ENCODE measurements at regions not wholly inside any gene's neighbourhood (a gene's known extent, or its start where the extent isn't known, plus 50 kb on each side); places are given as distances from the start of the nearest gene placed in this dataset.

GRCh38 chr13:110073982-110074381 lies 233.0 kb downstream of the COL4A1 start:
- no peaks in the 10 kb centered on the region for H3K36me3 ChIP-seq
- TF ChIP-seq POLR2A (IDR thresholded peaks at IDR 0.05) (no peak), POLR2AphosphoS5 (IDR thresholded peaks at IDR 0.05) (no peak), CTCF (IDR thresholded peaks at IDR 0.05) (no peak), EP300 (IDR thresholded peaks at IDR 0.05; ENCODE audit: low read depth) (no peak)
- no peak for DNase-seq
- H3K9me3 ChIP-seq: no peaks in the 10 kb centered on the region
- H3K4me1 ChIP-seq: no peaks in the 10 kb centered on the region
- H3K4me3 ChIP-seq: no peak overlapping the region
- H3K27me3 ChIP-seq: no peaks in the 10 kb centered on the region
- intact Hi-C loops (cut with DNase I; ENCODE audit: low total_unique reads): no loop called here
- WGBS, 2 donors (ENCODE audit: low coverage in 1 of 2): 70 to 74% methylated on average over 5 to 6 of the region's 6 CpGs
- H3K27ac ChIP-seq: no peak overlapping the region
- in situ Hi-C loops (cut with MboI; ENCODE audit: low pct_ligation_motif_present in 1 of 4, low pct_unique_long_range_greater_than_20kb in 1 of 4, low sequenced_read_pairs in 3 of 4): no loop called here

GRCh38 chr13:110070511-110071120 lies 236.3 kb downstream of the COL4A1 start:
- no peaks in the 10 kb centered on the region for H3K27me3 ChIP-seq
- DNase-seq: no peak
- H3K36me3 ChIP-seq: no peaks in the 10 kb centered on the region
- TF ChIP-seq POLR2AphosphoS5 (IDR thresholded peaks at IDR 0.05) (no peak), CTCF (IDR thresholded peaks at IDR 0.05) (no peak), EP300 (IDR thresholded peaks at IDR 0.05; ENCODE audit: low read depth) (no peak), POLR2A (IDR thresholded peaks at IDR 0.05) (no peak)
- H3K9me3 ChIP-seq: no peaks in the 10 kb centered on the region
- no peaks in the 10 kb centered on the region for H3K4me1 ChIP-seq
- H3K27ac ChIP-seq: no peak overlapping the region
- 65 to 67% methylated on average over 9 of the region's 9 CpGs for WGBS, 2 donors (ENCODE audit: low coverage in 1 of 2)
- H3K4me3 ChIP-seq: no peak overlapping the region
- intact Hi-C loops (cut with DNase I; ENCODE audit: low total_unique reads): no loop called here
- in situ Hi-C loops (cut with MboI; ENCODE audit: low pct_ligation_motif_present in 1 of 4, low pct_unique_long_range_greater_than_20kb in 1 of 4, low sequenced_read_pairs in 3 of 4): no loop called here

GRCh38 chr13:110070046-110070445 lies 236.9 kb downstream of the COL4A1 start:
- Histone ChIP-seq H3K36me3 (no peaks in the 10 kb centered on the region), H3K27ac (no peak overlapping the region), H3K9me3 (no peaks in the 10 kb centered on the region), H3K4me3 (no peak overlapping the region), H3K4me1 (no peaks in the 10 kb centered on the region), H3K27me3 (no peaks in the 10 kb centered on the region)
- WGBS, 2 donors (ENCODE audit: low coverage in 1 of 2): 36 to 41% methylated on average over 3 to 4 of the region's 4 CpGs
- intact Hi-C loops (cut with DNase I; ENCODE audit: low total_unique reads) (no loop called here), in situ Hi-C loops (cut with MboI; ENCODE audit: low pct_ligation_motif_present in 1 of 4, low pct_unique_long_range_greater_than_20kb in 1 of 4, low sequenced_read_pairs in 3 of 4) (no loop called here)
- DNase-seq: no peak
- TF ChIP-seq CTCF (IDR thresholded peaks at IDR 0.05) (no peak), POLR2A (IDR thresholded peaks at IDR 0.05) (no peak), EP300 (IDR thresholded peaks at IDR 0.05; ENCODE audit: low read depth) (no peak), POLR2AphosphoS5 (IDR thresholded peaks at IDR 0.05) (no peak)

- no peaks in the 10 kb centered on the region for H3K36me3 ChIP-seq
- TF ChIP-seq CTCF (IDR thresholded peaks at IDR 0.05) (no peak), POLR2A (IDR thresholded peaks at IDR 0.05) (no peak), EP300 (IDR thresholded peaks at IDR 0.05; ENCODE audit: low read depth) (no peak), POLR2AphosphoS5 (IDR thresholded peaks at IDR 0.05) (no peak)
- H3K27me3 ChIP-seq: no peaks in the 10 kb centered on the region
- no peaks in the 10 kb centered on the region for H3K9me3 ChIP-seq
- DNase-seq: no peak
- in situ Hi-C loops (cut with MboI; ENCODE audit: low pct_ligation_motif_present in 1 of 4, low pct_unique_long_range_greater_than_20kb in 1 of 4, low sequenced_read_pairs in 3 of 4) (no loop called here), intact Hi-C loops (cut with DNase I; ENCODE audit: low total_unique reads) (no loop called here)
- WGBS, 2 donors (ENCODE audit: low coverage in 1 of 2): 92 to 96% methylated on average over 3 of the region's 3 CpGs
- H3K27ac ChIP-seq: no peak overlapping the region
- H3K4me1 ChIP-seq: no peaks in the 10 kb centered on the region
- H3K4me3 ChIP-seq: no peak overlapping the region
Observed at GRCh38 chr13:110068176-110068473, 238.8 kb downstream of the COL4A1 start.

Data from transverse colon (tissue), 4 donors.